HG03135 (cell line): ENCODE measurements at regions not wholly inside any gene's neighbourhood (a gene's known extent, or its start where the extent isn't known, plus 50 kb on each side); places are given as distances from the start of the nearest gene placed in this dataset.
"Not testable (repeated sequence)": the region's sequence is repeated elsewhere in the genome, so short reads cannot be mapped to it uniquely, and the experiment has no call there.

ENCODE experiments used
- ATAC-seq: cut with Tn5 transposase; IDR thresholded peaks from one replicate; pipeline ENCODE4 v1.9.1; 2021; ENCODE audit warnings: mild to moderate bottlenecking, moderate library complexity; ENCODE audit not compliant: unreplicated experiment

- no peak for ATAC-seq
Observed at GRCh38 chr5:106854105-106854687, 816.5 kb downstream of the EFNA5 start.

DNA sequence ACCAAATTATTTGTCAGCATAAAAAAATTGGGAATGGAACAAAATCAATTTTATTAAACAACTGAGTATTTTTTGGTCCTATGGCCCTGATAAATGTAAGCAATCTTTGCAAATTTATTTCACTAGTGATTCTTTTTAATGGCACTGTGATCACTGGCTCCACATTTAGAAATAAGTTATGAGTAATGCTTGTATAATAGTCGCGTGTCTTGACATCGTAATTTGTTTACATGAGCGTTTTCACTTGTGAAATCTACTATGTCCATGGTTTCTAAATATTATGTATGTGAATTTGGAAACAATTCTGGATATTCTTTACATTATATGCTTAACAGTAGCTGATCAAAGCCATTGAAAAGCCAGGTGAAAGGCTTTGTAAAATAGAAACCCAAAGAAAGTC lies 817.5 kb downstream of the EFNA5 start:
- no peak for ATAC-seq

DNA sequence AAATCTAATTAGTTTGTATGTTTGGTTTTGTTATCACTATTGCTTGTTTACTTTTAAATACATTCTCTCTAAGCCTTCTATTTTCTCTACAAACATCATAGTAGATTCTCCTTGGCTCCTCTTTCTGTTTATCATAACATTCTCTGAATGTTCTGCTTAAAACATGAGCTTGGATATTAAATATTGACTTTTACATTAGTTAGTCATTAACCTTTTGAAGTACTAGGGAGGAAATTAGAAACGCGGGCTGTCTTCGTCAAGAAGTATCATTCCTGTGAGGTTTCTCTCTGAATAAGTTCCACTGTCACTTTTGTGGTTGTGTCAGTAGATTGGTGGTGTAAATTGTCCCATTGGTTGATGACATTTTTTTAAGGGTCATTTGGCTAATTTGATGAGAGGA lies 821.5 kb downstream of the EFNA5 start:
- ATAC-seq: no peak

DNA sequence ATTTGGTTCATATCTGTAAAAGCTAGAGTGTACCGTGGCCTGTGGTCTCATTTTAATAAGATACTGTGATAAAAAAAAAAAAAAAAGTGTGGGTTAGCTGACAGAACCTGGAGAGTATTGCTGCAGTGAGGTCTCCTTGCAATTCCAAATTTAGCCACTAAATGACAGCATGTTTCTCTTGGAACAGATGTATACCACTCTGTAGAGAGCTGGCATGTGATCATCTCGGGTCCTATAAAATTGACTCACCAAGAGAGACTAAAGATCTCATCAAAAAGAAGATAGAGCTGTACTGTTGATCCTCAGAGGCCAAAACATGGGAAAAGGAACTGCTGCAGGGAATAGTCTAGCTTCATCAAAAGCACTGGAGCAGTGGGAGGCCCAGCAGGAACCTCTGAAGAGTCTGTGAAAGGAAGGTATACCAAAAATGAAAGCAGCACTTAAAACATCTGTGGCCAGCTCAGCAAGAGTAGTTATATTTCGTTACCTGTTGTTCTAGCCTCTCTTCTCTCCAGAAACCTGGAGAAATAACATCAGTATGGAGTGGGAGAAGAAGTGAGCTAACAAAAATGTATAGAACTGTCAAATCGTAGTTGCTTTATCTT lies 826.8 kb downstream of the EFNA5 start:
- ATAC-seq: no peak

GRCh38 chr5:106833517-106833916 lies 837.2 kb downstream of the EFNA5 start:
- no peak for ATAC-seq

DNA sequence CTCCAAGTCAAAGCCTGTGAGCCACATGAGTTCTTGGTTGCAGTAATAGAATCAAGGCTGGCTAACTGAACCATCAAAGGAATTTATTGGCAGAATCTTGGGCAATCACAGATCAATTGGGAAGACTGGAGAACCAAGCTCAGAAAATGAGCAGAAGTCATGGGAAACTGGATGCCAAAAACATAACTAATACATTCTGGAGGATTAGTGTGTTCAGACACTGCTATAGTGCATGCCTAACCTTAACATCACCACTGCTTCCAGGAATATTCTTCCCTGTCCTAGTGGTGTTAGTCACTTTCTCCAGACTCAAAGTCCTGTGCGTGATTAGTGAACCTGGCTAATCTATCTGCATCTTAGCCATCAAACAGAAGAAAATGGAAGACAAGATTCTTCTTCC lies 843.7 kb downstream of the EFNA5 start:
- ATAC-seq: no peak

DNA sequence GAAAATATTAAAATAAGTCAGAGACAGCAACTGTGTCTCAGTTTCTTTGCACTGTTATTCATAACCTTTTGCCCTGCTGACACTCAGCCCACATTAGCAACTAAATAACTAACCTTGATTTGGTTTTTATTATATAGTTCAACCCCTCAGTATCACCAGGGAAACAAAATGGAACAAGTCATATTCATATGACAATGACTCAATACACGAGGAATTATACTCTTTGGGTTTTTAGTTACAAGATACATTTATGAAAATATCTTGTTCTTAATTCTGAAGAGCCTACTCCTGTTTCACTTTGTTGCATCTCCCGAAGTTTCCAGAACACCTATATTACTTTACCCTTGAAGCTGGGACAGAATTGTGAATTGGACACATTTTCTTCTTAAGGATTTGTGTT lies 845.4 kb downstream of the EFNA5 start:
- no peak for ATAC-seq

DNA sequence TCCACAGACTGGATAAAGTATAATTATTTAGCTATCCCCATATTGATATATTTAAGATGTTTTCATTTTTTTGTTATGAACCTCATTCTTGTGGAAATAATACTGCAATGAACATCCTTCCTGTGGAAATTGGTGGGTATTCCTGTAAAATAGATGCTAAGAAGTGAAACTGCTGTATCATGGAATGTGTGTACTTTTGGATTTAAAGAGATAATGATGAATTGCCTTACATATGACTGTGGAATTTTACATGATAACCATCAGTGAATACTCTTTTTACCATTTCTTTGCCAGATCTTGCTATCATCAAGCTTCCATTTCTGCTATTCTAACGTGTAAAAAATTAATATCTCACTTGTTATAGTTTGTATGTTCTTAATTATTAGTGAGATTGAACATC lies 847.9 kb downstream of the EFNA5 start:
- no peak for ATAC-seq

GRCh38 chr5:106818552-106818951 lies 852.2 kb downstream of the EFNA5 start:
- no peak for ATAC-seq

DNA sequence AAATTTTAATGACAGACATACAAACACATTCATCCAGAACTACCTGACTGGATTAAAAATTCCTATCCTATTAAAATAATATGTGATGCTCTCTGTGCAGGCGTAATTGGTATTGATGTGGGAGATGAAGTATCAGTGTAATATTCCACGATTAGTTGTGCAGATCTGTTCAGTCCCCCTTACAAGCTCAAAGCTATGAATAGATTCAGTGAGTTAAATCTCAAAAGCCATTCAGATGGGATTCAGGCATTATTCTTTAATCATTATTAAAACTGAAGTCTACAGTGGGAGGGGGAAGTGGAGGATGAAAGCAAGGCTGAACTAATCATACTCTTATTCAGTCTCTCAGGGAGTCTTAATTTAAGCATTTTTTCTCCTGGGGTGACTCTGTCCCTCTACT lies 855.8 kb downstream of the EFNA5 start:
- no peak for ATAC-seq

- ATAC-seq: no peak
Observed at GRCh38 chr5:106801554-106801953, 869.2 kb downstream of the EFNA5 start.

GRCh38 chr5:106797996-106798395 lies 872.7 kb downstream of the EFNA5 start:
- no peak for ATAC-seq

GRCh38 chr5:106796081-106796480 lies 874.7 kb downstream of the EFNA5 start:
- ATAC-seq: no peak

DNA sequence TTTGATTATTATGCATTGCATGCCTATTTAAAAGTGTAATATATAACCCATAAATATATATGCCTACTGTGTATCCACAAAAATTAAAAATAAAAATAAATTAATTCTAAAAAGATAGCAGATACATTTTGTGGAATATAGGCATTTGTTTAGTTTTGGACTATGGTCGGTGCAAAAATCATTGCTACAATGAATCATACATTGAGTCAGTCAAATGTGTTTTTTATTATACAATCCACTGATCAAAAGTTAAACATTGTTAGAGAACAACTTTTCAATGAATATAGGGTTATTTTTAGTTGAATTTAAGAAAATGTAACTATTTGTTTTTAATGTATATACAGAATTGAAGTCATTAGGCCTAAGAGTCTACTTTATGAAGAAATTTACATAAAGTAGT lies 885.9 kb downstream of the EFNA5 start:
- no peak for ATAC-seq

DNA sequence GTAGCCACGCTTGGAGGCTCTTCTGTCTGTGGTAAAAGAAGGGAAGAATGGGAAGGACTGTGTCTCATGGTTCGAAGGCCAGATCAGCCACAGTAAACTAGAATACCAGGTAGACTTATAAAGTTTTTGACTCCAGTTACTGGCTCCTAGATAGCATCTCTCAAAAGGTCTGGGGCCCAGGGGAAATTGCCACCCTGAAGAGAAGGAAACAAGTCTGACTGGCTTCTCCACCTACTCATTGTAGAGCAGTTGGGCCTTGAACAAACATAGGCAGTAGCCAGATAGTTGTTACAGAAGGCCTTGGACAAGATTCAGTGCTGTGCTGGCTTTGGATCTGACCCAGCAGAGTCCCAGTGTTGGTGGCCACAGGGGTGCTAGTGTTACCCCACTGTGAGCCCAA lies 890.4 kb downstream of the EFNA5 start:
- ATAC-seq: no peak

GRCh38 chr5:106776515-106776914 lies 894.2 kb downstream of the EFNA5 start:
- not testable (repeated sequence) for ATAC-seq

- ATAC-seq: no peak
Observed at GRCh38 chr5:106768392-106768791, 902.3 kb downstream of the EFNA5 start.

DNA sequence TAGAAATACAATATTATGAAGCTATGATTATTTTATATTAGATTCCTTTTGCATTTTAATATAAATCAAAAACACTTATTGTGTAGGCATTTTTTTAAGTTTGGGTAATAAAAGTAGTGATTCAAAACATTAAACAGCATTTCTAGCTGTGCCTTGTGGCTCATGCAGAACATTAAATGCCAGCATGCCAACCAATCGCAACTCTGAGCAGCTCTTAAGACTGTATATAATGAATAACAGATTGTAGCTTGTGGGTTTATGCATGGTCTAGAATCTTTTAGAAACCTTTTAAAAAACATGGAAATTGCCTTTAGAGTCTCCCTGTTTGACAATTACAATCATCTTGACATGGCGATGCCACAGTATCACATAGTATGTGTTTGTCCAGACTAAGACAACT lies 903.8 kb downstream of the EFNA5 start:
- no peak for ATAC-seq

- ATAC-seq: no peak
Observed at GRCh38 chr5:106759581-106759980, 911.2 kb downstream of the EFNA5 start.

DNA sequence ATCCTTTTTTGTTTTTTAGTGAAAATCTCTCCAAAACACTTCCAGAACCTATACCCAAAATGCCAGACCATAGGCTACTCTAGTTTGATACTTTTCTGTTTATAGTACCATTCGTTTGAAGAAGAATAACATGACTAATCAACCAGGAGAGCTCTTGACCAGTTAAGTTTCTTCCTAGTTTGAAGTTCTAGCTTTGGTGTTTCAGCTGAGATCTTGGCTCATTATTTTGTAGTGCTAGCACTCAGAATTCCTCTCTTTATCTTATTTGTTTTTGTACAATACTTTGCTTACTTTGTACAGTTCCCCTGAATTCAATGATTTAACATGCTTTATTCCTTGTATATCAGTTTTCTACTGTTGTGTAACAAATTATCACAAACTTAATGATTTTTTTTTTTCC lies 911.6 kb downstream of the EFNA5 start:
- no peak for ATAC-seq

- ATAC-seq: no peak
Observed at GRCh38 chr5:106757672-106758071, 913.1 kb downstream of the EFNA5 start.

- ATAC-seq: no peak
Observed at GRCh38 chr5:106755789-106756188, 914.9 kb downstream of the EFNA5 start.

DNA sequence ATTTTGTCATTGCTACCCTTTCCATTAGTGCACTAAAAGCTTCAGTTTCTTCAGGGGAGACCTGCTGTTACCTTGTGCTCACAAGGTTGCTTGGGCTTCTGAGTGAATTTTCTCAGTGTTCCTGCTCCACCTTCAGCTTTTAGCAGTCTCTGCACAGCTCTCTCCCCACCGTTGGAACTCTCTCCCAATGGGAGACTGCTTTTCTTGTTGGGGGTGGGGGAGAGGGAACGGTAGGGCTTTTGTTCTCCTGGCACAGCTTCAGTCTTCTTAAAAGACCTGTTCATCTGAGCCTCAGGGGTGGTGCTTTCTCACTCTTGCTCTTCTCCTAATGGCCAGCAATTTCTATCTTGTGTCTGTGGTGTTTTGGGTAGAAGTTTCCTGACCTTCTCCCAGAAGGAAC lies 915.7 kb downstream of the EFNA5 start:
- no peak for ATAC-seq
